B cell (primary cell): ENCODE measurements at regions not wholly inside any gene's neighbourhood (a gene's known extent, or its start where the extent isn't known, plus 50 kb on each side); places are given as distances from the start of the nearest gene placed in this dataset.

Source experiments
- ATAC-seq: fragments of 200-7000 bp; cut with Tn5 transposase; one replicate; pipeline ENCODE4 v1.10.0; 2021; ENCODE audit warnings: low read depth, mild to moderate bottlenecking, moderate number of reproducible peaks, moderate library complexity
- CTCF ChIA-PET: fragments of 350-600 bp; sonication (Branson Sonifier 250); formaldehyde crosslinking; loops from one replicate; lab custom pipeline; 2021; ENCODE audit warnings: antibody characterized with exemption, inconsistent platforms; lab: Charles Lee
- POLR2A ChIA-PET: fragments of 350-600 bp; sonication (Branson Sonifier 250); formaldehyde crosslinking; loops from one replicate; lab custom pipeline; 2021; ENCODE audit warnings: antibody characterized with exemption; lab: Charles Lee
- DNase-seq: peaks from one replicate; pipeline ENCODE4 v3.0.0; 2013
- H2AFZ ChIP-seq: 2 replicates; pipeline ENCODE4 v1.6.1; 2012; ENCODE audit warnings: mild to moderate bottlenecking, low read depth, low read length; ENCODE audit not compliant: insufficient read depth, poor library complexity, severe bottlenecking
- H3K27ac ChIP-seq, 2 donors: 1 replicate in 1 of 2; 2 replicates in 1 of 2; pipeline ENCODE4 v1.5.1; 2012 to 2013; ENCODE audit warnings: low read length in 2 of 2, mild to moderate bottlenecking in 2 of 2, moderate library complexity in 1 of 2
- H3K27me3 ChIP-seq, 4 experiments: fragments of 200-600 bp in 1 of 4; sonication (generic) in 1 of 4; replicated peaks in 1 of 4; 1 replicate in 2 of 4; 2 replicates in 2 of 4; pipeline versions ENCODE4 v1.6.1 to v1.7.0; 2013 to 2016; ENCODE audit warnings: low read length in 3 of 4, mild to moderate bottlenecking in 2 of 4, mixed read lengths in 1 of 4, moderate library complexity in 1 of 4; ENCODE audit not compliant: insufficient read depth in 4 of 4, control insufficient read depth in 3 of 4; ENCODE audit errors: control extremely low read depth in 1 of 4
- H3K36me3 ChIP-seq, 2 experiments: replicated peaks in 1 of 2; 1 replicate in 1 of 2; 2 replicates in 1 of 2; pipeline versions ENCODE4 v1.6.1 to v1.7.1; 2013; ENCODE audit warnings: low read length in 1 of 2; ENCODE audit not compliant: insufficient read depth in 2 of 2, control insufficient read depth in 1 of 2; ENCODE audit errors: control extremely low read depth in 1 of 2, extremely low read depth in 1 of 2
- H3K4me1 ChIP-seq, 2 donors: fragments of 200-600 bp in 1 of 2; sonication (generic) in 1 of 2; 1 replicate in 1 of 2; 2 replicates in 1 of 2; pipeline versions ENCODE4 v1.5.1 to v1.6.1; 2013 to 2017; ENCODE audit warnings: low read length in 2 of 2; ENCODE audit not compliant: control insufficient read depth in 2 of 2, insufficient read depth in 2 of 2
- H3K4me2 ChIP-seq: replicated peaks from 2 replicates; pipeline ENCODE3; 2012; ENCODE audit warnings: mild to moderate bottlenecking, low read depth, low read length; ENCODE audit not compliant: poor library complexity, severe bottlenecking
- H3K4me3 ChIP-seq, 5 experiments: fragments of 200-600 bp in 1 of 5; sonication (generic) in 1 of 5; 1 replicate in 3 of 5; 2 replicates in 2 of 5; pipeline versions ENCODE4 v1.5.1 to v1.7.0; 2011 to 2016; ENCODE audit warnings: low read length in 4 of 5, mild to moderate bottlenecking in 4 of 5, low read depth in 2 of 5, control low read depth in 1 of 5, moderate library complexity in 1 of 5; ENCODE audit not compliant: insufficient read depth in 1 of 5; ENCODE audit errors: control extremely low read depth in 1 of 5, extremely low read depth in 1 of 5
- H3K79me2 ChIP-seq: fragments of 200-600 bp; sonication (generic); one replicate; pipeline ENCODE4 v1.6.0; 2016; ENCODE audit warnings: low read length; ENCODE audit not compliant: control insufficient read depth, insufficient read depth
- H3K9ac ChIP-seq: fragments of 200-600 bp; sonication (generic); 2 replicates; pipeline ENCODE4 v1.6.1; 2017; ENCODE audit warnings: mild to moderate bottlenecking, low read length, moderate library complexity
- H3K9me3 ChIP-seq, 3 donors: one replicate each; pipeline versions ENCODE4 v1.6.1 to v1.7.1; 2013; ENCODE audit warnings: low read length in 2 of 3; ENCODE audit not compliant: control insufficient read depth in 2 of 3, insufficient read depth in 1 of 3; ENCODE audit errors: control extremely low read depth in 1 of 3
- H4K20me1 ChIP-seq: 2 replicates; pipeline ENCODE4 v1.6.0; 2012; ENCODE audit warnings: mild to moderate bottlenecking, low read length; ENCODE audit not compliant: insufficient read depth, control insufficient read depth, poor library complexity, severe bottlenecking
- H3K27ac Mint-ChIP-seq: one replicate; pipeline ENCODE4 v1.8.0; 2021; ENCODE audit warnings: mixed read lengths
- H3K27me3 Mint-ChIP-seq: one replicate; pipeline ENCODE4 v1.8.0; 2021; ENCODE audit warnings: mixed read lengths
- H3K4me1 Mint-ChIP-seq: one replicate; pipeline ENCODE4 v1.8.0; 2021; ENCODE audit warnings: mixed read lengths
- H3K4me3 Mint-ChIP-seq: one replicate; pipeline ENCODE4 v1.8.0; 2021; ENCODE audit warnings: mixed read lengths
- H3K9me3 Mint-ChIP-seq: one replicate; pipeline ENCODE4 v1.8.0; 2022; ENCODE audit warnings: mixed read lengths; ENCODE audit not compliant: insufficient read depth
- CTCF ChIP-seq: fragments of 200-600 bp; IDR thresholded peaks from one replicate; pipeline ENCODE4 v1.8.0; 2022; ENCODE audit warnings: antibody characterized with exemption, mild to moderate bottlenecking
- EZH2 ChIP-seq: IDR thresholded peaks from 2 replicates; pipeline ENCODE4 v1.6.1; 2012; ENCODE audit warnings: borderline replicate concordance, low read depth, mild to moderate bottlenecking, moderate library complexity, low read length; ENCODE audit not compliant: insufficient read depth, poor library complexity, severe bottlenecking
- WGBS: methylation state at CpG from one replicate; pipeline ENCODE4 v1.1.5; 2013; ENCODE audit warnings: missing lambda C conversion rate; ENCODE audit not compliant: insufficient coverage; 5-methylcytosine and 5-hydroxymethylcytosine counted together
- intact Hi-C: fragments of 100-400 bp; cut with micrococcal nuclease; formaldehyde crosslinking; loops from one replicate; pipeline ENCODE4 v1.10.0; 2022

- no peak overlapping the region for H3K4me2 ChIP-seq
- H2AFZ ChIP-seq = no peak overlapping the region
- Mint-ChIP-seq H3K4me3 (no peak overlapping the region), H3K27ac (no peak overlapping the region), H3K9me3 (no peaks in the 10 kb centered on the region), H3K4me1 (no peaks in the 10 kb centered on the region), H3K27me3 (no peaks in the 10 kb centered on the region)
- no peak overlapping the region for H3K27ac ChIP-seq
- no peaks in the 10 kb centered on the region for H3K27me3 ChIP-seq
- no CpG with 5 or more reads among the region's 2 CpGs for WGBS
- peaks cover 0 to 1% (median 0%) of the 10 kb centered on the region in 3 donors for H3K9me3 ChIP-seq
- intact Hi-C loops = no loop called here
- H3K79me2 ChIP-seq = no peaks in the 10 kb centered on the region
- H3K9ac ChIP-seq = no peak overlapping the region
- ATAC-seq (no peak), DNase-seq (no peak)
- H3K4me1 ChIP-seq = no peaks in the 10 kb centered on the region
- TF ChIP-seq CTCF (no peak), EZH2 (no peak)
- no peak overlapping the region for H3K4me3 ChIP-seq
- H3K36me3 ChIP-seq = no peaks in the 10 kb centered on the region
- ChIA-PET CTCF (no interaction called here), POLR2A (no interaction called here)
- H4K20me1 ChIP-seq = no peaks in the 10 kb centered on the region
These were observed 92.5 kb upstream of the VEGFC start for GRCh38 chr4:176885224-176885623.

GRCh38 chr4:176886135-176886534, 93.4 kb upstream of the VEGFC start:
- Histone ChIP-seq H3K4me1 (no peaks in the 10 kb centered on the region), H3K4me2 (no peak overlapping the region), H3K36me3 (no peaks in the 10 kb centered on the region), H3K27me3 (no peaks in the 10 kb centered on the region), H3K27ac (no peak overlapping the region), H3K9ac (no peak overlapping the region), H4K20me1 (no peaks in the 10 kb centered on the region), H3K4me3 (no peak overlapping the region), H3K9me3 (no peaks in the 10 kb centered on the region), H2AFZ (no peak overlapping the region), H3K79me2 (no peaks in the 10 kb centered on the region)
- DNase-seq = no peak
- Mint-ChIP-seq H3K4me3 (no peak overlapping the region), H3K4me1 (no peaks in the 10 kb centered on the region), H3K27ac (no peak overlapping the region), H3K27me3 (no peaks in the 10 kb centered on the region), H3K9me3 (no peaks in the 10 kb centered on the region)
- TF ChIP-seq EZH2 = no peak
- TF ChIP-seq CTCF = no peak
- intact Hi-C loops = no loop called here
- no CpG with 5 or more reads among the region's 3 CpGs for WGBS
- ATAC-seq = no peak
- ChIA-PET POLR2A (no interaction called here), CTCF (no interaction called here)
